ENCODE measurements at regions not wholly inside any gene's neighbourhood (a gene's known extent, or its start where the extent isn't known, plus 50 kb on each side); places are given as distances from the start of the nearest gene placed in this dataset.

DNA sequence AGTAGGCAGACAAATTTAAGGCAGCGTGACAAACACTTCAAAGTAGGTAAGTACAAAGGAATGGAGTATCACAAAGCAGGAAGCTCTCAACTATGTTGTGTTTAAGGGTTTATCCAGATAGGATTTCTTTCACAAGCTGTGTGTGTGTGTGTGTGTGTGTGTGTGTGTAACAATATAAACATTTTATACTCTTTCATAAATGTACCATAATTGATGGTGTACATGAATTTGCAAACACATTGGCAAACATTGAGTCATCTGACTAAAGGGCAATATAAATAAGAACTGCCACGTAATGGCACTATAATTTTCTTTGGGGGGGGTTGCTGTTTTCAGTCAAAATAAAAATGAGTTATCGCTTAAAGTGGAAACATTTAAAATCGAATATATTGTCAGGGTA is 1004.4 kb upstream of the DDX18 start:
- TF ChIP-seq, protein P1, sequence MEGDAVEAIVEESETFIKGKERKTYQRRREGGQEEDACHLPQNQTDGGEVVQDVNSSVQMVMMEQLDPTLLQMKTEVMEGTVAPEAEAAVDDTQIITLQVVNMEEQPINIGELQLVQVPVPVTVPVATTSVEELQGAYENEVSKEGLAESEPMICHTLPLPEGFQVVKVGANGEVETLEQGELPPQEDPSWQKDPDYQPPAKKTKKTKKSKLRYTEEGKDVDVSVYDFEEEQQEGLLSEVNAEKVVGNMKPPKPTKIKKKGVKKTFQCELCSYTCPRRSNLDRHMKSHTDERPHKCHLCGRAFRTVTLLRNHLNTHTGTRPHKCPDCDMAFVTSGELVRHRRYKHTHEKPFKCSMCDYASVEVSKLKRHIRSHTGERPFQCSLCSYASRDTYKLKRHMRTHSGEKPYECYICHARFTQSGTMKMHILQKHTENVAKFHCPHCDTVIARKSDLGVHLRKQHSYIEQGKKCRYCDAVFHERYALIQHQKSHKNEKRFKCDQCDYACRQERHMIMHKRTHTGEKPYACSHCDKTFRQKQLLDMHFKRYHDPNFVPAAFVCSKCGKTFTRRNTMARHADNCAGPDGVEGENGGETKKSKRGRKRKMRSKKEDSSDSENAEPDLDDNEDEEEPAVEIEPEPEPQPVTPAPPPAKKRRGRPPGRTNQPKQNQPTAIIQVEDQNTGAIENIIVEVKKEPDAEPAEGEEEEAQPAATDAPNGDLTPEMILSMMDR (IDR thresholded peaks at IDR 0.05; ENCODE audit: control extremely low read depth in 1 of 3, insufficient read depth in 1 of 3, low read depth in 1 of 3, low read length in 3 of 3): no peak
- TF ChIP-seq EZH2 (IDR thresholded peaks at IDR 0.05; ENCODE audit: low read depth, low read length, severe bottlenecking): no peak
- TF ChIP-seq EGR1 (IDR thresholded peaks at IDR 0.05; ENCODE audit: borderline replicate concordance, low read depth, low read length): no peak
- no peak for TF ChIP-seq TEAD4 (IDR thresholded peaks at IDR 0.05; ENCODE audit: low read depth, low read length)
- no peak for TF ChIP-seq POLR2A (IDR thresholded peaks at IDR 0.05; ENCODE audit: control extremely low read depth in 1 of 2, low read depth in 2 of 2, low read length in 2 of 2)
- no peak for TF ChIP-seq CBX8 (IDR thresholded peaks at IDR 0.05; ENCODE audit: borderline replicate concordance, low read depth, low read length)
- no peak for TF ChIP-seq GABPA (IDR thresholded peaks at IDR 0.05; ENCODE audit: borderline replicate concordance, insufficient read depth, low read length)
- TF ChIP-seq JUN (IDR thresholded peaks at IDR 0.05; ENCODE audit: low read depth, low read length): no peak
- TF ChIP-seq, protein P2, sequence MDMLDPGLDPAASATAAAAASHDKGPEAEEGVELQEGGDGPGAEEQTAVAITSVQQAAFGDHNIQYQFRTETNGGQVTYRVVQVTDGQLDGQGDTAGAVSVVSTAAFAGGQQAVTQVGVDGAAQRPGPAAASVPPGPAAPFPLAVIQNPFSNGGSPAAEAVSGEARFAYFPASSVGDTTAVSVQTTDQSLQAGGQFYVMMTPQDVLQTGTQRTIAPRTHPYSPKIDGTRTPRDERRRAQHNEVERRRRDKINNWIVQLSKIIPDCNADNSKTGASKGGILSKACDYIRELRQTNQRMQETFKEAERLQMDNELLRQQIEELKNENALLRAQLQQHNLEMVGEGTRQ (IDR thresholded peaks at IDR 0.05; ENCODE audit: low read length): no peak
- no peak for TF ChIP-seq POLR2AphosphoS5 (IDR thresholded peaks at IDR 0.05; ENCODE audit: low read depth, low read length)
- TF ChIP-seq RAD21 (IDR thresholded peaks at IDR 0.05 in 1 of 2, conservative IDR thresholded peaks at IDR 0.05 in 1 of 2; ENCODE audit: low read depth in 2 of 2, low read length in 2 of 2): no peak
- TF ChIP-seq GTF2F1 (IDR thresholded peaks at IDR 0.05; ENCODE audit: borderline replicate concordance, low read depth, low read length): no peak
